Kidney glomerular epithelial cell (primary cell): ENCODE measurements at regions not wholly inside any gene's neighbourhood (a gene's known extent, or its start where the extent isn't known, plus 50 kb on each side); places are given as distances from the start of the nearest gene placed in this dataset.

Experiments
- DNase-seq: peaks from one replicate; lab custom pipeline; 2025; lab: John Stamatoyannopoulos, UW

DNA sequence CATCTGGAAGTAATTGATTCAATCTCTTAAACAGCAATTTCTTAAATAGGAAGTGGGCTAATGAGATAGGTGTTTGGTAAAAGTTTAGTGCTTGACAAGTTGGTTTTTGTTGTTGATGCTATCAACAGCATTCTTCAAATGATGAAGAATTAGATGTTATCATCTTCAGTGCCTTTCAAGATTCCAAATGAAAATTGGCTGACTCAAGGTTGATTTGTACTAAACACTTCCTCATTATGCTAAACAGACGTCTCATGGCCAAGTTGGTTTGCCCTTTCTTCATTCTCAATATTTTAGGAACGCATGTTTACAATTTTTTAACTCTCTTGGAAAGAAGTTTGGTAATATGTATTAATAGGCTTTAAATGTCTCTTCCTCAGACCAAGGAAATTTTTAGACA is 86.0 kb downstream of the MID1IP1 start:
- DNase-seq = no peak

DNA sequence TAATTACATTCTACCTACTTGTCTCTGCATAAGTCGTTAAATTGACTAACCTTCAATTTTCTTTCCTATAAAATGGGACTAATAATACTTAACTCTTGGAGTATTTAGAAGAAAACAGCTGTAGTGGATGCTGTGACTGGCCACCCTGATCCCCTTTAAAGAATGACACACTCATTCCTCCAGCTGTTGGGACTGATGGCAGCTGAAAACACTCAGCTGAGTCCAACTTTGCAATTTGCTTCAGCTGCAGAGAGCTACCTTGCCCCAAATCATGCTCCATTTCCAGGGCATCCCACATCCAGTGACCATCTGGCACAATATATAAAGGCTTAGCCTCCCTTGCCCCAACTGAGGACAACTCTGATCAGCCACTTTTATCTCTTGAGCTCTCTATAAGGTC is 89.1 kb downstream of the MID1IP1 start:
- DNase-seq = no peak

DNA sequence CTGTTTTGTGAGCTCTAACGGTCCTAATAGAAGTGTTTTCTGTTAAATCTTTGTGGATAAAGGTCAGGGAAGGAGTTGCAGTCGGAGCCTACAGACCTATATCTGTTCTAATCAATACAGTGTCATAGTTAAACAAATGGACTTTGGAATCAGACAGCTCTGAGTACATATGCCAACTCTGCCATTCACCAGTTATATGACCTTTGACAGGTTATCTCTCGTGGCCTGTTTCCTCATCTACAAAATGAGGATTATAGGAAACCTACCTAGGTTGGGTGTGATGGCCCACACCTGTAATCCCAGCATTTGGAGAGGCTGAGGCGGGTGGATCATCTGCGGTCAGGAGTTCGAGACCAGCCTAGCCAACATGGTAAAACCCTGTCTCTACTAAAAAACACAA is 89.7 kb downstream of the MID1IP1 start:
- DNase-seq = no peak

GRCh38 chrX:38891641-38892413 is 90.6 kb downstream of the MID1IP1 start:
- no peak for DNase-seq

GRCh38 chrX:38893441-38893840 is 92.2 kb downstream of the MID1IP1 start:
- no peak for DNase-seq

- DNase-seq = no peak
Observed at GRCh38 chrX:38895775-38896174, 94.5 kb downstream of the MID1IP1 start.

- DNase-seq = no peak
Observed at GRCh38 chrX:38896724-38897298, 95.6 kb downstream of the MID1IP1 start.

GRCh38 chrX:38898261-38898660 is 97.0 kb downstream of the MID1IP1 start:
- no peak for DNase-seq

- no peak for DNase-seq
Observed at GRCh38 chrX:38899650-38900049, 98.4 kb downstream of the MID1IP1 start.

- DNase-seq = no peak
Observed at GRCh38 chrX:38900719-38901118, 99.5 kb downstream of the MID1IP1 start.

- no peak for DNase-seq
Observed at GRCh38 chrX:38902972-38903492, 101.8 kb downstream of the MID1IP1 start.

- DNase-seq = no peak
Observed at GRCh38 chrX:38916801-38917200, 115.5 kb downstream of the MID1IP1 start.

DNA sequence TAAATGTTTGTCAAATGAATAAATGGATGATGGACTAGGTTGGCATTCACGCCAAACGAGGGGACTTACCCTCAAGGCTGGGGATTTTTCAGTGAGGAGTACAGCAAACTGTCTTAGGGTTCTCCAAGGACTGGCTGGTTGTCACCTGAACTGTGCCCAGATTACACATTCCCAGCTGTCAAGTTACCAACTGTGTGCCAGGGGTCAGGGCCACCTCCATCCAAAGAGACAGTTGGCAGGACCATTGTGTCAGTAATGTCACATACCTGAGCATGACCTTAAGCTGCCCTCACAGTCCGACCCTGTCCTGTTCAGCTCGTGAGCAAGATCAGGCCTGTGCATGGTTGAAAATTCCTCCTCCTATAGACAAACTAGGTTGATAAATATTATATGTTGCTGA is 116.7 kb downstream of the MID1IP1 start:
- no peak for DNase-seq

DNA sequence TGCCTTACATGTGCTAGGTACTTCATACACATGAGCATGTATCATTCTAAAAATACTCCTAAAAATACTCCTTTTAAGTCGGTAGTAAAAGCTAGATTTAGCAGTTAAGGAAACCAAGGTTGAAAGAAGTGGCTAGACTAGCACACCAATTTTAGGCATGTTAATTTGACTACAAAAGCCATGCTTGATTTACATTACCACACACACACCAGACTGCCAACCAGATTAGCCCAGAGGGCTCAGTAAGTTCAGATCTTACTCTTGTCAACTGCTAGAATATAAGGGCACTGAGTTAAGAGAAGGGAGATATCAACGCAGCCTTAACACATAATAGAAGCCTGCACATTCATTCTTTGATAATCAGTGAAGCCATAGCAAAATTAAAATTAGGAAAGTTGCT is 117.9 kb downstream of the MID1IP1 start:
- no peak for DNase-seq

GRCh38 chrX:38919853-38920528 is 118.7 kb downstream of the MID1IP1 start:
- DNase-seq = no peak

DNA sequence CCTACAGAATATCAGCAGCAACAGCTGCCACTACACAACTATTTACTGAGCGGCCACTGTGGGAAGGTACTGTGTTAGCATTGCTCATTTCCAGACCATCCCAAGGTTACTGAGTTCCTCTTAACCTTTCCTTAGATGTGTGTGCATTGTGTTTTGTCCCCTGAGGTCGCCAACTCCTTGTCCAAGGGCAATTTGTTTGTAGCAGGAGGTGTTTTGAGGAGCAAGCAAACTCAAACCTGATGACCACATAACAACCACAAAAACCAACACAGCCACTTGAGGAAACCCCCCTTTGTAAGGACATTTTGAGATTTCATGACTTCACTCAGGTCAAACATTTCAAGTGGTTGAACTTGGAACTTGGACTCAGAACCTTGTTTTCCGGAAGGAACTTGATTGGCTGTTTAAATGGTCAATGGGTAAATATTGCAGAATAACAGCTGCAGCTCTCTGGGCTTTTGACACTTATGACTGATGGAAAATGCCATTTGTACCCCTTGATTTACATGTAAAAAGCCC is 122.3 kb downstream of the MID1IP1 start:
- no peak for DNase-seq

DNA sequence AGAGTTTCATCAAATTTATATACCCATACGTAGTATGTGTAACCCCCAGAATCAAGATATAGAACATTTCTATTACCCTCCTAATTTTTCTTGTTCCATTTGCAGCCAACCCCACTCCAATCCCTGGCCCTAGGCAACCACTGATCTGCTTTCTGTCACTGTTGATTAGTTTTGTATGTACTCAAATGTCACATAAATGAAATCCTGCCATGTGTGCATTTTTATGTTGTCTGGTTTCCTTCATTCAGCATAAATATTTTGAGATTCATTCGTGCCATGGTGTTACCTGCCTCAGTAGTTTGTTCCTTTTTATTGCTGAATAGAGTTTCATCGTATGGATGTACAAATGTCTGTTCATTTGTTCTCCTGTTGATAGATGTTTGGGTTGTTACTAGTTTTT is 126.3 kb downstream of the MID1IP1 start:
- no peak for DNase-seq

- no peak for DNase-seq
Observed at GRCh38 chrX:38929966-38930421, 128.7 kb downstream of the MID1IP1 start.

DNA sequence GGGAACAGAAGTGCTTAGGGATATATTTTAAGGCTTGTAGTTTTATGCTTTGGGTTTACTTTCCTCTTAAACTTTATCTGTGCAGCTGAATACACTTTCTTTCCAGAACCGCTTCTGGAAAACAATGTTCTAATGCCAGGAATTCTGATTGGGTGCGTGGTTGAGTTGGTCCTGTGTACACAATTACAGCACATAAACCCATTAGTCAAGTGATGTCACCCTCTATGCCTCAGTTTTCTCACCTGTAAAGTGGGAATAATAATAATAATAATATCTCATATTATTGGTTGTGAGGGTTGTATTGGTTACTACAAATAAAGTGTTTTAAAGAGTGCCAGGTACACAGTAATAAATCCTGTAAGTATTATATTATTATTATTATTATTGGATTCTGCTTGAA is 129.2 kb downstream of the MID1IP1 start:
- no peak for DNase-seq

DNA sequence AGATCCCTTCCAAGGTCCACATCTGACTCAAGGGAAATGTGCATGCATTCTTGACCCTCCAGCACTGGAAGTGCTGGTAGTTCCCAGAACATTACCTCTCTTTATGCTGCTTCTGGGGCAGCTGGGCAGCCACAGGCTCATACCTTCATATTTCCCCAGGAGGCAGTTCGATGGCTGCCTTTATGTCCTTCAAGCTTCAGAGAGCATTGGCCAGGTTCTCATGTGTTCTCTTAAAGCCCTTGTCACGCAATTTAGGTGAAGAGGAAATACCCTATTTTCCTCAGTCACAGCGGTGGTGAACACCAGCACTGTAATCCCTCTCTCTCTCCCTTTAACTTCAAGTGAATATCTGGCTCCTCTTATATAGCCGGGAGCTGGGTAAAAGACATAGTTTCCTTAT is 134.3 kb downstream of the MID1IP1 start:
- no peak for DNase-seq

- no peak for DNase-seq
Observed at GRCh38 chrX:38937400-38937799, 136.1 kb downstream of the MID1IP1 start.

DNA sequence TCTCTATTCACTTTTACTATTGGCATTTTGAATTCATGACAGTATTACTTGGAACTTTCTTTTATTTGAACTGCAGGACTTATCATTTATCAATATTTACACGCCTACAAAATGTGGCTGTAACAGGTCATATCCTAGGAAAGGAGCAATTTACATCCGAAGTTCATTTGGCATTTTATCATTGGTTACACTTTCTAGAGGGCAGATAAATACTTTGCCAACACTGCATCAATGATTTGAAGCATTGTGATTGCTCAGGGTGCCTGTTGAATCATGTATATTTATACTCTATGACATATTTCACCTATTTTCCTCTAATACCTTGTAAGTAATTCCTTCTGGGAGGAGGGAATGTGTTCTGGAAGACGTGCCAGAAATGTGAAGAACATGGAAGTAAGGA is 136.7 kb downstream of the MID1IP1 start:
- DNase-seq = no peak

DNA sequence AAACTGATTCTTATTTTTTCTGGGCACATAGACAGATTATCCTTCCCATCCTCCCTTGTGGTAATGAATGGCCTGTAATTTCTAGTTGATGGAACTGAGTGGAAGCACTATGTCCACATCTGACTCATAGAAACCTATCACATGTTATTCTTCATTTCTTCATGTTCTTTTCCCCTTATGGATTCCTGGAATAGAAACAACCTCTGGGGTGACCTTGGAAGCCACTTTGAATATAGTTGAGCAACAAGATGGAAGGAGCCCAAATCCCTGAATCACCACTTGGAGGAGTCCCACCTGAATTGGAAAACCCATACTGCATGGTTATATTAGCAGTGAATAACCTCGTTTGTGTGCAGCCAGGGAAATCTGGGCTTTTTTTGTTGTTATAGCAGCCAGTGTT is 137.8 kb downstream of the MID1IP1 start:
- DNase-seq = no peak
